HG02981 (cell line): ENCODE measurements at regions not wholly inside any gene's neighbourhood (a gene's known extent, or its start where the extent isn't known, plus 50 kb on each side); places are given as distances from the start of the nearest gene placed in this dataset.

ENCODE experiments used
- ATAC-seq: cut with Tn5 transposase; IDR thresholded peaks from one replicate; pipeline ENCODE4 v1.9.1; 2021; ENCODE audit warnings: mild to moderate bottlenecking, moderate library complexity; ENCODE audit not compliant: unreplicated experiment

DNA sequence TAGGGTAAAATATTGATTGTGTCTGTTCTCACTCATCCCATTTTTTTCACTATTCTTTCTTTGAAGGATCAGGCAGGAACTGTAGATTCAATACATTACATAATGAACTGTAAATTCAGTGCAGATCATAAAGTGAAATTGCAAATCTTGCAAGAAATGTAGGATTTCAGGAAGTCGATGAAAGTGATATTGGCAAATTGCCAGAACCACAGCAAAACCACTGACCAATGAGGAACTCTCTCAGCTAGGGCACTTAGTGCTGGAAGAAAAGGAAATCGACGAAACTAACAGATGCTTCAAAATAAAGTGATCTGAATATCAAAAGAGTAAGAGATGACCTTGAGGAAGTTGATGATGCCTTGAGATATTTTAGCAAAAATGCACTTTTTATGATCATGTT is 157.6 kb downstream of the AACS start:
- ATAC-seq, result no peak

DNA sequence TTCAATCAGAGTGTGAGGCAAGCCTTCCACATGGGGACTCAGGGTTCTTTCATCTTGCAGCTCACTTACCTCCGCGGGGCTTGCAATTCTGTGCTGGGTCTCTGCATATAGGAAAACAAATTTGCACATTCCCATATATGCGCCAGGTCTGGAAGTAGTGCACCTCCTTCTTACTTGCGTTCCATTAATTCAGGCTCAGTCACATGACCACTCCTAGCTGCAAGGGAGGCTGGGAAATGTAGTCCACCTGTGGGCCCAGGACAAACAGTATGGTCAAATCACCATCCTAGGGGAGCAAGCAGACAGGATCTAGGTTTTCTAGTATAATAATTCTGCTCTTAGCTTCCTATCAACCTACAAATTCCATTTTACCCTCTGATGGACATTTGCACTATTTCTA is 160.4 kb downstream of the AACS start:
- ATAC-seq, result no peak

DNA sequence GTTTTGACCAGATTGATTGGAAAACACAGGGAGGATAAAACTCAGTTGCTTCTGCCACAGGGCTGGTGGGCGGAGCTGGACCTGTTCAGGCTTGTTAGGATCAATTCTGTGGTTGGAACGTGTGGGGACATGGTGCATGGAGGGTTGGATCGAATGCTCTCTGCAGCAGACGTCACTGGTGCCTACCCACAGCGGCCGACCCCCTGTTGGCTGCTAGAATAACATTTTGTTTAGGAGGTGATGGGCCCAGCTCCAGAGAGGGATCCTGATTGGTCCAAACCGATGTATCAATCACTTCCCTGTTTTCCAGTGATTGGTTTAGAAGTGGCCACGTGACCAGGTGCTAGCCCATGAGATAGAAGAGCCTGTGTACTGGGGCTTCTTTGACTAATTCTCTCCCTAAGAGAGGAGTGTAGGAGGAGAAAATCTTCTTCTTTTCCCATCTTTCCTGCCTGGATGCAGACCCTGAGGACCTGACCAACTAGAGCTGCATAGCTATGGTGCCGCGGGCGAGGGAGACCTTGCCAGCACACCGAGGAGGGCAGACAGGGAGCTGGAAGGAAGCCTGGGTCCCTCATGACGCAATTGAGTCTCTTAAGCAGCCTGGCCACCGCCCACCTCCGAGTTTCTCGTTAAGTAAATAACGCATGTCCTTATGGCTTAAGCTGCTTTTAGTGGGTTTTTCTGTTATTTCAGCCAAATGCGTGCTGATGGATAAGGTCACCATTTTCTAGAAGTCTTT is 163.5 kb downstream of the AACS start:
- ATAC-seq, result no peak

DNA sequence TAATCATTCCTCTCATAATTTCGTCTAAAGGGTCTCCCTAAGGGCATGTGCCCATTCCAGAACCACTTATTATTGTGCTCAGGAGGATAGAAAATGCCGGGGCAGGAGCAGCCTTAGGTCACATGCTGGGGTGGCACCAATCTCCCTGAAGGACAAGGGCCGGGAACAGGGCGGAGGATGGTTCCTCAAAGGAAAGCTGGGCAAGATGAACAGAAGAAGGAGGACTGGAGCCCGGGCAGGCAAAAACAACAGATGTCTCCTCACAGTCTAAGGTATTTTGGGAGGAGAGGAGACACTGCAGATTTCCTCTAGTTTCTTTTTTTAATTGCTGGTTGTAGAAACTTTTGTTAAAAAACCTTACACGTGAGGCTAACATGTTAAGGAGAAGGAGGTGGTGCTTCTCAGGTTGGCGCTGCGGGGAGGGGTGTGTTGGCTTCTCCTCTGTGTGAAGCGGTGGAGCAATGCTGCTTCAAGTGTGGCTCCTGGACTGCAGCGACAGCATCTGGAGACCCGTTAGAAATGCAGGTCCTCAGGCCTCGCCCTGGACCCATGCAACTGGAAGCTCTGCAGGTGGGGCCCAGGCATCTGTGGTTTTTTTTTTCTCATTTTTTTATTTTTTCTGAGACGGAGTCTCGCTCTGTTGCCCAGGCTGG is 164.8 kb downstream of the AACS start:
- ATAC-seq, result no peak

DNA sequence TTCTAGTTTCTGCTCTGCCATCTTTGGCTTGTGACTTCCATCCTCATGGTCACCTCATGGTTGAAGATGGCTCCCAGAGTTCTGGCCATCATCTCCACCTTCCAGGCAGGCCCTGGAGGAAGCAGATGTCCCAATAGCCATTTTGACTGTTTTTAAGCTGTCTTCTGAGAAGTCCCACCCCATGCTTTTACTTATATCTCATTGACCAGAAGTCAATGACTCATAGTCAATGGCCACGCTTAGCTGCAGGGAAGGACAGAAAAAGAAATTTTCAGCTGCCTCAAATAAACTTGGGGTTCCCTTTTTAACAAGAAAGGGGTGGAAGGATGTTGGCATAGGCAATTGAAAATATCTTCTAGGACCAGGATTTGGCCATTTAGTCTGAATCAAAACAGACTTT is 168.1 kb downstream of the AACS start:
- ATAC-seq, result no peak

DNA sequence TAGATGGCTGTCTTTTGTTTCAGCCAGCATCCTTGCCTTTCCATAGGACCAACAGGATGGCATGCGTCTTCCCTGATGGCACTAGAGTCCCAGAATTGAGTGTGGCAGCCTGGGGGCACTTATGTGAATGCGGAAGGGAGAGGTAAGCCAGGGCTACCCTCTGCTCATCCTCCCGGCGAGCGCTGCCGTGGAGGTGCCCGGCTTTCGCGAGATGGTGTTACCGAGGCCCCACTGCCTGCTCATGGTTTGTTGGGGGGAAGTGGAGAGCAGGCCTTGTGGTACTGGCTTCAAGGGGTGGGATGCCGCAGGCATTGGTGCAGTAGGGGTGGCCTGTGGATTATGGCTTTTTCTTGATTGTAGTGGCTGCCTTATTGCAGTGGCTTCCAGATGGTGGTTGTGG is 174.3 kb downstream of the AACS start:
- no peak for ATAC-seq

DNA sequence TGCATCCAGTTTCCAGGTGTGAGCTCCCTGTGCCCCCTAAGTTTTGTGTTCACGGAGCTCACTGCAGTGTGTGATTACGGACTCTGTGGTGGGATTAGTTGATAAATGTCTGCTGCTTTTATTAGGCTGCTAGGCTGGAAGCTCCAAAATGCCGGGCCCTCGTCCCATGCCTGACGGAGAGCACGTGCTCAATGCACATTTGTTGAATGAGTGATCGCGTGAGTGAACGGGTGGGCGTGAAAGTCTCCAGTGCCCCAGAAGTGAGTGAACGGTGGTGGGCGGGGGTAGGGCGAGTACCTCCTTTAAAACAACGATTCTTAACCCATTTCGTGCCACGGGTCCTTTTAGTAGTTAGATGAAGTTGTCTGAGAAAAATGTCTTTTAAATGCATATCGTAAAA is 175.5 kb downstream of the AACS start:
- ATAC-seq, result no peak

DNA sequence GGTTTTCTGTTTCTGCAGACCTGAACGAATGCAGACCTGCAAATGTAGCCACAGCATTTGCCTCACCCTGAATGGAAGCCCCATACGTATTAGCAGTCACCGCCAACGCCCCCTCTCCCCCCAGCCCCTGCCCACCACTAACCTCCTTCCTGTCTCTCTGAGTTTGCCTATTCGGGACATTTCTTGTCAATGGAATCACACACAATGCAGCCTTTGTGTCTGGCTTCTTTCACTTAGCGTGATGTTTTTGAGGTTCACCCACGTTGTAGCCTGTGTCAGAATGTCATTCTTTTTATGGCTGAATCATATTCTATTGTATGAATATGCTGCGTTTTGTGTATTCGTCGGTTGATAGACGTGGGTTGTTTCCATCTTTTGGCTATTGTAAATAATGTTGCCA is 178.6 kb downstream of the AACS start:
- no peak for ATAC-seq

DNA sequence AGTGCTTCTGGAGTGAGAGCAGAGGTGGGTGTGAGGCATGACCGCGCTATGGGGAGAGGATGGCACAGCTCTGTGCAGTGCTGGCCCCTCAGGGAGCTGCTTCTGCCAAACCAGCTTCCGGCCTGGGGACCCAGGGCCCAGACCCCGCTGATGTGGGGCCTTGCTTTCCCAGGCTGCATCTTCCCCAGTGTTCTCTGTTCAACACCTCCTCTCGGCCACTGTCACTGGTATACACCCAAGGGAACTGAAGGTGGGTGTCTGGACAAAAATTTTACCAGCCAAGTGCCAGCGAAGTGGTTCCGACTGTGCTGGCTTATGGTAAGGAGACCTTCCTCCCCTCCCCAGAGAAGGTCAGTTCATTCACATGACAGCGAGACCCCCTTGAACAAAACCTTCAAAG is 179.1 kb downstream of the AACS start:
- ATAC-seq, result no peak

DNA sequence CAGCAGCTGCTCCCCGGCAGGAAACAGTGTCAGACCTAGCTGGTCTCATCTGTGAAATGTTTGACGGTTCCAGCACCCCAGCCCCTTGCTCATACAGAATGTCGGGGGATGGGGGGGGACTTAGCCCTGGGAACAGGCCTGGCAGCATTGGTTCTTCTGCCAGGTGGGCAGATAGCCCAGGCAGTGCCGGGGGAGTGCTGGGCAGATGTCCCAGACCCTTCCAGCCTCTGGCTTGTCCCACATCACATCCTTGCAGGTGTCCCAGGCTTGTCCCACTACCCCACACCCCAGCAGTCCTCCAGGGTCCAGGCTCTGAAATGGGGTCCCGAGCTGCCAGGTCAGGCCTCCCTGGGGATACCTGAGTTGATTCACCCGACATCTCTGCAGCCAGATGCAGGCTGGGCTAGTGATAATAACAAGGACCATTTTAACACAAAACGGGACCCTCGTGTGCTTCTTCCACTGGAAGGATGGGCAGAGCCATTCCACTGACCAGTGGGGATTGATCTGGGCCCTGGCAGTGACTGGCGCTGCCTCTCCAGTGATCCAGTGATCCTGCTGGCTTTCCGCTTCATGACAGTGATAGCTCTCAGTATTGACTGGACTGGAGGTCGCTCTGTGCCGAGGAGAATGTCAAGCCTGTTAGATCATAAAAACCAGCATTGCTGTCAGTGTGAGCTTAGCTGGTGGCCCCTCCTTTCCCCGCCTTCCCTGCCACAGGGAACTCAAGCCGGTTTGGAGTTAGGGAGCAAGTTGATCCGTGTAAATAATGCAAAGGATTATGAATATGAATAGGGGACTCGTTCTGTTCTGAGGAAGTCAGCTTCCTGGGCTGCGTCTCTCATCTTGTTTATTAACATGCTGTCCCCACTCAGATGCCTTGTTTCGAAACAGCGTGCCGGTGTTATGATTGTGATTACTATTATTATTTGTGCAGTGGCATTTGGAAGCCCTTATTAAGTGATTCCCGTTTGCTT is 180.6 kb downstream of the AACS start:
- no peak for ATAC-seq

DNA sequence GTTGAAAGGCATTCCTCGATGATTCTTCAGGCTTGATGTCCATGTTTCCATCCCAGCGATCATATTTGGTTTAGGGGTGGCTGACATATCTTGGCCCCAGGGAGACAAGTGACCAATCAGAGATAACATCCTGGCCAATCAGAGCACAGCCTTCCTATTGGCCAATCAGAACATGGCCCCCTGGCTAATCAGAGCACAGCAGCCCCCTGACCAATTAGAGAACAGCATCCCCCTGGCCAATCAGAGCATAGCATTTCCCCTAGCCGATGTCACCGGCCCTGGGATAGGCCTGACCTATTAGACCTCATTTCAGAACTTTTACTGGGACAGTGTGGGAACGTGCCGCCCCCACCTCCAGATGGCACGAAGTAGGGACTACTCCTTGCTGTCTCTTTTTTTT is 182.2 kb downstream of the AACS start:
- no peak for ATAC-seq

DNA sequence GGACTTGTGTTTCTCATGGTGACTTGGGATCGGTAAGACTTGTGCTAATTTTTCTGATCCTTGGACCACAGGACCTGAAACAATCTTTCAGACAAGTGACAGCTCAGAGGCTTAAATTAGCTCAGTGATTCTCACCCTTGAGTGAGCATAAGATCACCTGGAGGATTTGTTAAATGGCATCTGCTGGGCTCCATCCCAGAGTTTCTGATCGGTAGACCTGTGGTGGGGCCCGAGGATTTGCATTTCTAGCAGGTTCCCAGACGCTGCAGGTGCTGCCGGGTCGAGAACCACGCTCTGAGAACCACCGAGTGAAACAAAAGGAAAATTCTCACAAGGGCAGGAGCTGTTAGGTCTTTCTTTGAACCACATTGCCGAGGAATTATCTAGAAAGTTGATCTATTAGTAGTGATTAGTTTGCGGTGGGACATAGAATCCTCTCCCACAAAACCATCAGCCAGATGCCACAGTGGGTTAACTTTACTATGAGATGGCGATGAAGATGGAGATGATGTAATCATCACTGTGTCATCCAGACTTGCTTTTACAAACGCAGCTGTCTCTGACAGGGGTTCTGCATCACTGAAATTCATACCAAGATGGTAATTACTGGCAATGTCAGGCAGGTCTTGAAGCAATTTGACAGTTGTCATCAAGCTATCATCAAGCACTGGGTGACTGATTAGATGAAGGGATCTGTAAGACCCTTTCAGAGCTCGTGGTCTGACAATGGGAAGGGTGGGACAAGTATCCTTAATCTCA is 184.0 kb downstream of the AACS start:
- ATAC-seq, result no peak

DNA sequence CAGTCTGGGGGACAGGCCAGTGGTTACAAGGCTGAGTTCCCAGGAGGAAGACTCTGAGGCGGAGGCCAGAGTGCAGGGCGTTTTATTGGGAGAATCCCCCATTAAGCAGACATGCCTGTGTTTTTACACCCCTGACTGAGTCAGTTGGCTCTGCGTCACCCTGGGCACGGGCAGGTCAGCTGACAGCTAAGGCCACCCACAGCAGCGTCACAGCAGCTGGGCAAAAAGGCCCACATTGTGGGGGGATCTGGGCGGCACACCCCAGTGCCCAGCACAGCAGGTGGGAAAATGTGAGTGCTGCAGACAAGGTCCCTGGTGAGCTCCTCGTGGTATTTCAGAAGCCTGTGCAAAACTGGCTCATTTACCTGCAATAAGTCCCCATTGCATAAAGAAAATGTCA is 184.7 kb downstream of the AACS start:
- no peak for ATAC-seq

DNA sequence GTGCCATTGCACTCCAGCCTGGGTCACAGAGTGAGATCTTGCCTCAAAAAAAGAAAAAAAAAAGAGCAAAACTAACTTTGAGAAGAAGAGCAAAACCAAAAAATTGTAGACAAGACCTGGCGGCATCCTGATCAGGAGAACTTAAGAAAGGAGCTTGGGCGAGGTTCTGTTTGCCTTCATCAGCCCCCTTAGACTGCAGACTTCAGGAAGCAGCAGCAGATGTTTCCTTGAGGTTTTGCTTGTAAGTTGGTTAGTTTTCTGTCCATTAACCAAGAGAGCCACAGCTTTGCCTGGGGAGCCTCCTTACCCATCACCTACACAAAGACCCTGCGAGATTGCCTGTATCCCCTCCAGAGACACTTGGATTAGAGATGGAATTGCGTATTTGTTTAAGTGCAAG is 189.0 kb downstream of the AACS start:
- no peak for ATAC-seq

DNA sequence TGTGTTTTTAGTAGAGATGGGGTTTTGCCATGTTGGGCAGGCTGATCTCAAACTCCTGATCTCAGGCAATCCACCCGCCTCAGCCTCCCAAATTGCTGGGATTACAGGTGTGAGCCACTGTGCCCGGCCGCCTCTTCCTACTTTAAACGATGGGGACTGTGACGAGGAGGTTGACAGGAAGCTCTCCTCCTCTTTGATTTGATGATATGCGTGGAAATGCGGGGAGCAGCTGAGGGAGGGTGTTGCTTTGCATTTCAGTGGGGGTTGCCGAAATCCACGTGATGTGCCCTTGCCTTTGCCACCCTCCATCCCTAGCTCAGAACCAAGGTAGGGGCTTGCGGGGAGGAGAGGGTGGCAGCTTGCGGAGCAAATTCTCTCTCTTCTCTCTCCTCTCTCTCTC is 189.6 kb downstream of the AACS start:
- ATAC-seq, result no peak

DNA sequence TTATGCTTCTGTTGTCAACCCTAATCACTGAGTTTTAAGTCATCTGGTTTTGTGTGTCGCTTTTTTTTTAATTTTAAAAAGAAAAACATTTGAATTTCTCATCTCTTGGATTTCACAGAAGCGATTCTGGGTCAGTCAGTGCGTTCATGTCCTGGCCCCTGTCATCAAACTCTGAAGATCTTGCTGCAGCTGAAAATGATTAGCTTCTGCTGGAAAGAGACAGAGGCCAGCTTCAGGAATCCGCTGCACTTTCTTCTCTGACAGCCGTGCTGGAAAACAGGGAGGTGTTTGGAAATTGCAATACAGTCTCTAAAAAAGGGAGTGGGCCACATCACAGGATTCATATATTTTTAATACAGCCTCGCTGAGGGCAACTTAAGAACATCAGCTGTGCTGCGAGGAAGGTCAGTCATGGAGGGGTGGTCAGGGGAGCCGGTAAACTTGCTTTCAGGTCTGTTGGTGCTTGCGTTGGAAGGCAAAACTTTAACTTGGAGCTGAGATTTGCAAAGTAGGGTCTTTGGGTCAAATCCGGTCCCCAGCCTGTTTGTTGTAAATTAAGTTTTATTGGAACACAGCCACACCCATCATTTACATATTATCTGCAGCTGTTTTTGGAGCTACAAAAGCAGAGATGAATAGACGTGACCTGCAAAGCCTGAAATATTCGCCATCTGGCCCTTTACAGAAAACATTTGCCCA is 190.8 kb downstream of the AACS start:
- ATAC-seq, result no peak

DNA sequence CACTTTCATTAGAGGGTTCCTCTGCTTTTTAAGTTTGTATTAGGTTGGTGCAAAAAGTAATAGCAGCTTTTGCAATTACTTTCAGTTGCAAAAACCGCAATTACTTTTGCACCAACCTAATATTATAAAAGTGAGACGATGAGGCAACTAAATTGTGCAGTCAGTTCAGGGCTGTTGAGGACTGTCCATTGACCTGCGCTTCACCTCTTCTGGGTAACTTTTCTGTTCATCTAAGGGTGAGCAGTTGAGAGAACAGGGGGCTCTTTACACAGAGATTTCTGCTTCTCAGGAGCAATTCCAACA is 191.3 kb downstream of the AACS start:
- no peak for ATAC-seq

DNA sequence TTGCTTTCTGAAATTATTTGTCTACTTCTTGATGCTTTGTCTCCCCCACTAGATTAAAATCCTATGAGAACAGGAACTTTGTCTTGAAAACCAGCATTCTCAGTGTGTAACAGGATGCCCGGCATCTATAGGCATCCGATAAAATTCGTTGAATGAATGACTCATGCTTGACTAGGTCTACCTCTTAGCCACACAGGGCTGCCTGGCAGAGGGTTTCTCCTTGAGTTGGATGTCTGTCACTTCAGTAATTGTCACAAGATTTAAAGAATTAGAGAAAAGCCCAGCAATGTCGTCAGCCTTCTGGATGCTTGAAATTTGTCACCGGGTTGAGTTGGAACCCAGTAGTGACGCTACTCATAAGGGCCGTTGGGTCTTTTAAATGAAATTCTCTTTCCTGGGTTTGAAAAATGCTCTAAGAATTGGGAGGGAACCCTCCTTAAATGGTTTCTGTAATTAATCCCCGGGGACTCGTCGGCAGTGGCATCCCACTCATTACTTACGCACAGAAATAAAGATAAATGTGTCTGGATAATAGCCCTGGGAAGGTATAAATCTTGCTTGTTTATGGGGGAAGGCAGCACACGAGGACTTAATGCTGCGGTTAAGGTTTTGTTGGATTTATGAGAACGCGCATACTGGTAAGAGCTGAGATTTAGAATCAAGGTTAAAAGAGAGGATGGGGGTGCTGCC is 194.1 kb downstream of the AACS start:
- ATAC-seq, result no peak

DNA sequence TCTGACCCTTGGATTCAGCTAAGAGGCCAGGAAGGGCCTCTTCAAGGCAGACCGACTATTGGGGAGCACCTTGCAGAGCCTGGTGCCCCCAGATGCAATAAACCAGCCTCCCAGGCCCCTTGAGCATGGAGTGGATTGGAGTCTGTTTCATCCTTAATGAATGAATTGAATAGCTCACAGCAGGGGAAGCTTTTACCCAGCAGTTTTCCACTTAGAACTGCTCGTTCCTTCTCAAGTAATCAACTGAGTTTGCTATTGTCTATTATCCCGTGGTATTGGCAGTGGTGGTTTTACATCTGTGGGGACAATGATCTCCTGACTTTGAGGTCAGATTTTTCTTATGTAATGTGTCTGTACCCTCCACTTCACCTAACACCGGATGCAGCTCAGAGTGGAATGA is 197.6 kb downstream of the AACS start:
- no peak for ATAC-seq

DNA sequence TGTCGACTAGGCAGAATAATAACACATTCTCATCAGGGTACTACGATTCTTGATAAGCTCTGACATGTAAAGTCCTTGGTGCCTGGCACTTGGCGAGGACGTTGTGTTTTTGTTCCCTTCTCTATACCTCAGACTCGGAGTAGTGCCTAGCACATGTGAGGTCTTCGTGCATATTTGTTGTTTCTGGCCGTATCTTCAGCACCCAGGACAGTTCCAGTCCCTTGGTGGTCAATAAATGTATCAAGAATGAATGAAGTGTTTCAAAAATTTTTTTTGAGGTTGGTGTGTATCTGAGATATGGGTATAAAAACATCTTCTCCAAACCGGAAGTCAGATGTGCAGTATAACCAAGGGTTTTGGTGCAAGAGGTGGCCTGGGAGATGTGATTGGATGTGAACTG is 198.2 kb downstream of the AACS start:
- ATAC-seq, result no peak
